H9 (cell line): ENCODE measurements at regions not wholly inside any gene's neighbourhood (a gene's known extent, or its start where the extent isn't known, plus 50 kb on each side); places are given as distances from the start of the nearest gene placed in this dataset.

Source experiments
- DNase-seq: peaks from one replicate; pipeline ENCODE4 v3.0.0-alpha.2; 2017
- H2AFZ ChIP-seq: one replicate; pipeline ENCODE4 v1.6.1; 2013; ENCODE audit warnings: mild to moderate bottlenecking, low read length, control low read depth, moderate library complexity
- H2AK5ac ChIP-seq: 2 replicates; pipeline ENCODE4 v1.6.1; 2013; ENCODE audit warnings: low read length, control low read depth, mixed read lengths; ENCODE audit not compliant: insufficient read length
- H2BK120ac ChIP-seq: one replicate; pipeline ENCODE4 v1.6.1; 2013; ENCODE audit warnings: low read depth, mild to moderate bottlenecking, low read length, control low read depth, inconsistent platforms; ENCODE audit not compliant: poor library complexity, severe bottlenecking
- H2BK12ac ChIP-seq: 2 replicates; pipeline ENCODE4 v1.6.1; 2013; ENCODE audit warnings: low read length, control low read depth, mixed read lengths, low read depth; ENCODE audit not compliant: insufficient read length
- H2BK15ac ChIP-seq: 2 replicates; pipeline ENCODE4 v1.6.1; 2013; ENCODE audit warnings: low read depth, low read length, control low read depth
- H2BK20ac ChIP-seq: one replicate; pipeline ENCODE4 v1.6.1; 2013; ENCODE audit warnings: low read depth, mild to moderate bottlenecking, low read length, control low read depth, inconsistent platforms; ENCODE audit not compliant: poor library complexity, severe bottlenecking
- H2BK5ac ChIP-seq: 2 replicates; pipeline ENCODE4 v1.6.1; 2013; ENCODE audit warnings: low read length, control low read depth, mixed read lengths; ENCODE audit not compliant: insufficient read length
- H3K14ac ChIP-seq: 2 replicates; pipeline ENCODE4 v1.6.1; 2013; ENCODE audit warnings: low read length, control low read depth; ENCODE audit not compliant: insufficient read depth
- H3K18ac ChIP-seq: 2 replicates; pipeline ENCODE4 v1.6.1; 2013; ENCODE audit warnings: low read depth, mild to moderate bottlenecking, mixed read lengths, low read length, control low read depth; ENCODE audit not compliant: insufficient read length
- H3K23ac ChIP-seq: 2 replicates; pipeline ENCODE4 v1.6.1; 2013; ENCODE audit warnings: low read length, control low read depth, mixed read lengths, low read depth; ENCODE audit not compliant: insufficient read length
- H3K23me2 ChIP-seq: 2 replicates; pipeline ENCODE4 v1.6.1; 2013; ENCODE audit warnings: low read depth, mild to moderate bottlenecking, mixed read lengths, low read length, control low read depth; ENCODE audit not compliant: insufficient read length, poor library complexity, severe bottlenecking
- H3K27ac ChIP-seq: 2 replicates; pipeline ENCODE4 v1.5.1; 2013; ENCODE audit warnings: low read length, control low read depth, mixed read lengths, low read depth; ENCODE audit not compliant: insufficient read length
- H3K27me3 ChIP-seq: 2 replicates; pipeline ENCODE4 v1.6.1; 2013; ENCODE audit warnings: low read length, control low read depth, inconsistent platforms; ENCODE audit not compliant: insufficient read depth
- H3K4ac ChIP-seq: 2 replicates; pipeline ENCODE4 v1.6.1; 2013; ENCODE audit warnings: low read depth, mild to moderate bottlenecking, control low read depth, inconsistent platforms, low read length, moderate library complexity
- H3K4me1 ChIP-seq: 2 replicates; pipeline ENCODE4 v1.6.1; 2013; ENCODE audit warnings: low read length, control low read depth, inconsistent platforms; ENCODE audit not compliant: insufficient read depth
- H3K4me2 ChIP-seq: 2 replicates; pipeline ENCODE4 v1.6.1; 2013; ENCODE audit warnings: low read length, control low read depth, mixed read lengths; ENCODE audit not compliant: insufficient read length, insufficient read depth
- H3K56ac ChIP-seq: 2 replicates; pipeline ENCODE4 v1.6.1; 2013; ENCODE audit warnings: low read depth, mild to moderate bottlenecking, mixed read lengths, low read length, control low read depth; ENCODE audit not compliant: insufficient read length
- H3K79me1 ChIP-seq: 2 replicates; pipeline ENCODE4 v1.6.1; 2013; ENCODE audit warnings: low read depth, mild to moderate bottlenecking, moderate library complexity, low read length, control low read depth, inconsistent platforms; ENCODE audit not compliant: insufficient read depth, poor library complexity, severe bottlenecking
- H3K79me2 ChIP-seq: 2 replicates; pipeline ENCODE4 v1.6.1; 2013; ENCODE audit warnings: low read length, control low read depth, inconsistent platforms; ENCODE audit not compliant: insufficient read depth
- H3K9ac ChIP-seq: 2 replicates; pipeline ENCODE4 v1.6.1; 2013; ENCODE audit warnings: low read length, control low read depth, mixed read lengths; ENCODE audit not compliant: insufficient read length; ENCODE audit errors: extremely low read depth
- H3K9me3 ChIP-seq: one replicate; pipeline ENCODE4 v1.6.1; 2013; ENCODE audit warnings: low read depth, low read length, inconsistent platforms; ENCODE audit not compliant: control insufficient read depth
- H3T11ph ChIP-seq: one replicate; pipeline ENCODE4 v1.6.1; 2013; ENCODE audit warnings: mild to moderate bottlenecking, low read length, control low read depth, inconsistent platforms
- H4K20me1 ChIP-seq: one replicate; pipeline ENCODE4 v1.6.1; 2013; ENCODE audit not compliant: control insufficient read depth, insufficient read length, insufficient read depth
- H4K5ac ChIP-seq: 2 replicates; pipeline ENCODE4 v1.6.1; 2013; ENCODE audit warnings: low read depth, mild to moderate bottlenecking, mixed read lengths, low read length, control low read depth; ENCODE audit not compliant: insufficient read length
- H4K8ac ChIP-seq: replicated peaks from 2 replicates; pipeline ENCODE4 v1.6.1; 2013; ENCODE audit warnings: low read length, control low read depth, mixed read lengths, low read depth; ENCODE audit not compliant: insufficient read length
- H4K91ac ChIP-seq: 2 replicates; pipeline ENCODE4 v1.6.1; 2013; ENCODE audit warnings: low read depth, mild to moderate bottlenecking, moderate library complexity, mixed read lengths, low read length, control low read depth; ENCODE audit not compliant: insufficient read length
- H3K27ac Mint-ChIP-seq, 3 experiments: 2 replicates in 2 of 3; 3 replicates in 1 of 3; pipeline ENCODE4 v1.8.0; 2020 to 2021; ENCODE audit warnings: mixed read lengths in 3 of 3, mild to moderate bottlenecking in 1 of 3, moderate library complexity in 1 of 3
- H3K27me3 Mint-ChIP-seq: 2 replicates; pipeline ENCODE4 v1.8.0; 2021; ENCODE audit warnings: low read depth, mild to moderate bottlenecking, moderate library complexity, mixed read lengths
- H3K36me3 Mint-ChIP-seq, 3 experiments: 2 replicates in 2 of 3; 3 replicates in 1 of 3; pipeline ENCODE4 v1.8.0; 2020 to 2021; ENCODE audit warnings: low read depth in 3 of 3, mixed read lengths in 3 of 3; ENCODE audit not compliant: insufficient read depth in 1 of 3
- H3K4me1 Mint-ChIP-seq, 2 experiments: 2 replicates each; pipeline ENCODE4 v1.8.0; 2020; ENCODE audit warnings: mixed read lengths in 2 of 2
- H3K4me3 Mint-ChIP-seq, 2 experiments: 2 replicates in 1 of 2; 3 replicates in 1 of 2; pipeline ENCODE4 v1.8.0; 2020 to 2021; ENCODE audit warnings: mild to moderate bottlenecking in 2 of 2, mixed read lengths in 2 of 2, moderate library complexity in 1 of 2
- H3K9me3 Mint-ChIP-seq, 2 experiments: 2 replicates in 1 of 2; 3 replicates in 1 of 2; pipeline ENCODE4 v1.8.0; 2020; ENCODE audit warnings: mild to moderate bottlenecking in 2 of 2, mixed read lengths in 2 of 2, moderate library complexity in 1 of 2
- WGBS: extraction: QIAGEN DNeasy Blood & Tissue Kit; methylation state at CpG from one replicate; pipeline ENCODE4 v1.1.7; 2013; ENCODE audit warnings: missing lambda C conversion rate, low lambda C conversion rate, mixed read lengths; ENCODE audit not compliant: insufficient read length; ENCODE audit errors: extremely low coverage; 5-methylcytosine and 5-hydroxymethylcytosine counted together
- TF ChIP-seq, protein P1 (sequence below): fragments of 200-600 bp; sonication (generic); conservative IDR thresholded peaks from 3 replicates; pipeline ENCODE4 v1.8.0; 2021; ENCODE audit warnings: antibody characterized with exemption, mild to moderate bottlenecking

DNA sequence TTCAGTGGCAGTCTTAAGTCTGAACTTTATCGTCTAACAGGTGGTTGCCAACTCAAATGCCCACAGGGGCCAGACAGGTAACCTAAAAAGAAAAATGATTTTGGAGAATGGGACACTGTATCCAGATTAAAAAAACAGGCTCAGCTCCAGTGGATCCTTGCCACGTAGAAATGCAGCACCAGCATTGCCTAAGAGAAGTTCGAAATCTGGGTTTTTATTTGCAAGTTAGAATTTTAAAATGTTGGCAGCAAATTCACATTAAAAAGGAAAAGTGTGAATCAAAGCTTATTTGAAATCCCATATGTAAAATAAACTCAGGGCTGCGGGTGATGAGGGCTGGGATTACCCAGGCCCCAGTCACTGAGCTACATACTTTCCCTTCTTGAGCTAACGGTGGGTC lies 408.5 kb upstream of the SUCLG2 start:
- Histone ChIP-seq H4K5ac (no peak overlapping the region), H4K20me1 (no peaks in the 10 kb centered on the region), H3K4me2 (no peak overlapping the region), H2AK5ac (no peak overlapping the region), H4K91ac (no peak overlapping the region), H3K23me2 (no peaks in the 10 kb centered on the region), H4K8ac (no peak overlapping the region), H2BK5ac (no peak overlapping the region), H3K27ac (no peak overlapping the region), H3K4ac (no peak overlapping the region), H3K18ac (no peak overlapping the region), H2BK12ac (no peak overlapping the region), H2BK120ac (no peak overlapping the region), H3K27me3 (no peaks in the 10 kb centered on the region), H3K9ac (no peak overlapping the region), H3T11ph (no peak overlapping the region), H3K79me1 (no peaks in the 10 kb centered on the region), H2BK15ac (no peak overlapping the region), H3K56ac (no peak overlapping the region), H2BK20ac (no peak overlapping the region), H3K23ac (no peak overlapping the region), H3K79me2 (no peaks in the 10 kb centered on the region), H3K4me1 (no peaks in the 10 kb centered on the region), H2AFZ (no peak overlapping the region), H3K9me3 (no peaks in the 10 kb centered on the region), H3K14ac (no peak overlapping the region)
- no peak overlapping the region for H3K4me3 Mint-ChIP-seq
- WGBS = no CpG with 5 or more reads among the region's 5 CpGs
- H3K27ac Mint-ChIP-seq = no peak overlapping the region
- H3K9me3 Mint-ChIP-seq = no peaks in the 10 kb centered on the region
- no peaks in the 10 kb centered on the region for H3K4me1 Mint-ChIP-seq
- no peaks in the 10 kb centered on the region for H3K27me3 Mint-ChIP-seq
- DNase-seq = no peak
- TF ChIP-seq, protein P1, sequence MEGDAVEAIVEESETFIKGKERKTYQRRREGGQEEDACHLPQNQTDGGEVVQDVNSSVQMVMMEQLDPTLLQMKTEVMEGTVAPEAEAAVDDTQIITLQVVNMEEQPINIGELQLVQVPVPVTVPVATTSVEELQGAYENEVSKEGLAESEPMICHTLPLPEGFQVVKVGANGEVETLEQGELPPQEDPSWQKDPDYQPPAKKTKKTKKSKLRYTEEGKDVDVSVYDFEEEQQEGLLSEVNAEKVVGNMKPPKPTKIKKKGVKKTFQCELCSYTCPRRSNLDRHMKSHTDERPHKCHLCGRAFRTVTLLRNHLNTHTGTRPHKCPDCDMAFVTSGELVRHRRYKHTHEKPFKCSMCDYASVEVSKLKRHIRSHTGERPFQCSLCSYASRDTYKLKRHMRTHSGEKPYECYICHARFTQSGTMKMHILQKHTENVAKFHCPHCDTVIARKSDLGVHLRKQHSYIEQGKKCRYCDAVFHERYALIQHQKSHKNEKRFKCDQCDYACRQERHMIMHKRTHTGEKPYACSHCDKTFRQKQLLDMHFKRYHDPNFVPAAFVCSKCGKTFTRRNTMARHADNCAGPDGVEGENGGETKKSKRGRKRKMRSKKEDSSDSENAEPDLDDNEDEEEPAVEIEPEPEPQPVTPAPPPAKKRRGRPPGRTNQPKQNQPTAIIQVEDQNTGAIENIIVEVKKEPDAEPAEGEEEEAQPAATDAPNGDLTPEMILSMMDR = no peak
- H3K36me3 Mint-ChIP-seq = no peaks in the 10 kb centered on the region
